Osteoblast (primary cell): ENCODE measurements at regions not wholly inside any gene's neighbourhood (a gene's known extent, or its start where the extent isn't known, plus 50 kb on each side); places are given as distances from the start of the nearest gene placed in this dataset.

Experiments
- DNase-seq: peaks from one replicate; pipeline ENCODE4 v3.0.0; 2011; ENCODE audit warnings: low spot score, mixed read lengths; ENCODE audit not compliant: insufficient read length; ENCODE audit errors: missing footprints
- H2AFZ ChIP-seq: 2 replicates; pipeline ENCODE4 v1.6.0; 2011; ENCODE audit warnings: mild to moderate bottlenecking, low read length
- H3K27ac ChIP-seq: 2 replicates; pipeline ENCODE4 v1.5.1; 2011; ENCODE audit warnings: mild to moderate bottlenecking, low read depth, low read length, moderate library complexity
- H3K27me3 ChIP-seq: 2 replicates; pipeline ENCODE4 v1.6.0; 2012; ENCODE audit warnings: mild to moderate bottlenecking, control low read depth, inconsistent platforms, low read length, moderate library complexity; ENCODE audit not compliant: insufficient read depth
- H3K36me3 ChIP-seq: 2 replicates; pipeline ENCODE4 v1.5.1; 2011; ENCODE audit warnings: mild to moderate bottlenecking, low read length, control low read depth, moderate library complexity; ENCODE audit not compliant: insufficient read depth
- H3K4me1 ChIP-seq: 2 replicates; pipeline ENCODE4 v1.5.1; 2011; ENCODE audit warnings: mild to moderate bottlenecking, low read length, control low read depth, moderate library complexity; ENCODE audit not compliant: insufficient read depth
- H3K4me2 ChIP-seq: 2 replicates; pipeline ENCODE4 v1.6.0; 2011; ENCODE audit warnings: mild to moderate bottlenecking, low read length; ENCODE audit not compliant: insufficient read depth
- H3K4me3 ChIP-seq: fragments of 200-600 bp; sonication (generic); 3 replicates; pipeline ENCODE4 v1.5.1; 2012; ENCODE audit warnings: mild to moderate bottlenecking, low read length, inconsistent platforms; ENCODE audit not compliant: insufficient read depth
- H3K79me2 ChIP-seq: 2 replicates; pipeline ENCODE4 v1.6.0; 2012; ENCODE audit warnings: mild to moderate bottlenecking, low read length, control low read depth, inconsistent platforms; ENCODE audit not compliant: insufficient read depth
- H3K9me3 ChIP-seq: 2 replicates; pipeline ENCODE4 v1.5.1; 2011; ENCODE audit warnings: low read depth, low read length, control low read depth
- H4K20me1 ChIP-seq: 2 replicates; pipeline ENCODE4 v1.6.0; 2012; ENCODE audit warnings: mild to moderate bottlenecking, low read length, control low read depth; ENCODE audit not compliant: insufficient read depth
- TF ChIP-seq, protein P1 (sequence below): IDR thresholded peaks from 2 replicates; pipeline ENCODE4 v1.5.1; 2011; ENCODE audit warnings: mild to moderate bottlenecking, low read depth, low read length, moderate library complexity; ENCODE audit errors: extremely low read depth

DNA sequence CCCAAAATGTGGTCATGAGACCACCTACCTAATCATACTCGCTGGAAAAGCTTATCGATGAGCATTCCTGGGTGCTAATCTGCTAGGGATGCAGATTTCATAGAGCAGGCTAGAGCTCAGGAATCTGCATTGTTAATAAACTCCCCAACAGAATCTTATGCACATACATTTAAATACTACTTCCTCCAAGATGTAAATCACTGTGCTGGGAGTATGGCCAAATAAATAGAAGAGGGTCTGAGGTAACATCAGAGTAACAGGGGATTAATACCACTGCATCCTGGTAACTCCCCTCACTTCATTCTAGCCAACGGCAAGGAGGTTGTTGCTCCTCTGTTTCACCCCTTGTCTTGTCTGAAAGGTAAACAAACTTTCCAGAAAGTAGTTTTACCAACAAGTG is 118.3 kb upstream of the SEMA6D start:
- no peak overlapping the region for H3K4me3 ChIP-seq
- H3K4me2 ChIP-seq = no peak overlapping the region
- TF ChIP-seq, protein P1, sequence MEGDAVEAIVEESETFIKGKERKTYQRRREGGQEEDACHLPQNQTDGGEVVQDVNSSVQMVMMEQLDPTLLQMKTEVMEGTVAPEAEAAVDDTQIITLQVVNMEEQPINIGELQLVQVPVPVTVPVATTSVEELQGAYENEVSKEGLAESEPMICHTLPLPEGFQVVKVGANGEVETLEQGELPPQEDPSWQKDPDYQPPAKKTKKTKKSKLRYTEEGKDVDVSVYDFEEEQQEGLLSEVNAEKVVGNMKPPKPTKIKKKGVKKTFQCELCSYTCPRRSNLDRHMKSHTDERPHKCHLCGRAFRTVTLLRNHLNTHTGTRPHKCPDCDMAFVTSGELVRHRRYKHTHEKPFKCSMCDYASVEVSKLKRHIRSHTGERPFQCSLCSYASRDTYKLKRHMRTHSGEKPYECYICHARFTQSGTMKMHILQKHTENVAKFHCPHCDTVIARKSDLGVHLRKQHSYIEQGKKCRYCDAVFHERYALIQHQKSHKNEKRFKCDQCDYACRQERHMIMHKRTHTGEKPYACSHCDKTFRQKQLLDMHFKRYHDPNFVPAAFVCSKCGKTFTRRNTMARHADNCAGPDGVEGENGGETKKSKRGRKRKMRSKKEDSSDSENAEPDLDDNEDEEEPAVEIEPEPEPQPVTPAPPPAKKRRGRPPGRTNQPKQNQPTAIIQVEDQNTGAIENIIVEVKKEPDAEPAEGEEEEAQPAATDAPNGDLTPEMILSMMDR = no peak
- DNase-seq = no peak
- no peak overlapping the region for H3K27ac ChIP-seq
- H3K79me2 ChIP-seq = no peaks in the 10 kb centered on the region
- no peaks in the 10 kb centered on the region for H3K9me3 ChIP-seq
- no peak overlapping the region for H2AFZ ChIP-seq
- H3K4me1 ChIP-seq = no peaks in the 10 kb centered on the region
- no peaks in the 10 kb centered on the region for H4K20me1 ChIP-seq
- H3K27me3 ChIP-seq = no peaks in the 10 kb centered on the region
- H3K36me3 ChIP-seq = no peaks in the 10 kb centered on the region

DNA sequence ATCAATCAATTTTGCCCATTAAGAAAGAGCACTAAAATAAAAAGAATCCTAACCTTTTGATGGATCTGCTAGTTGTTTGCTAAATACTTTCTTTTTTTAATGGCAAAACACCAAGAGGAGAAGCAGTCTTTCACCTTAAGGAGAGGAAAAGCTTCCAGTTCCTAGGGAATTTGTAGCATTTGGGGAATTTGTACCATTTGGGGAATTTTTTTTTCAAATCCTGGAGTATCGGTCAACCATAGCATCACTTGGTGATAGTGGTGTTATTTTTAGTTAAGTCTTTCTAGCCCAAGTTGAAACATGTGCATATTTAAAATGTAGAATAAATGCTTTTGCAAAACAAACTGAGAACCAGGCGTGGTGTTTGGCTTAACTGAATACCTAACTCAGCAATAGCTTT is 117.5 kb upstream of the SEMA6D start:
- Histone ChIP-seq H3K79me2 (no peaks in the 10 kb centered on the region), H3K4me2 (no peak overlapping the region), H4K20me1 (no peaks in the 10 kb centered on the region), H3K9me3 (no peaks in the 10 kb centered on the region), H3K4me3 (no peak overlapping the region), H3K27ac (no peak overlapping the region), H3K4me1 (no peaks in the 10 kb centered on the region), H3K27me3 (no peaks in the 10 kb centered on the region), H2AFZ (no peak overlapping the region), H3K36me3 (no peaks in the 10 kb centered on the region)
- TF ChIP-seq, protein P1 = no peak
- no peak for DNase-seq

DNA sequence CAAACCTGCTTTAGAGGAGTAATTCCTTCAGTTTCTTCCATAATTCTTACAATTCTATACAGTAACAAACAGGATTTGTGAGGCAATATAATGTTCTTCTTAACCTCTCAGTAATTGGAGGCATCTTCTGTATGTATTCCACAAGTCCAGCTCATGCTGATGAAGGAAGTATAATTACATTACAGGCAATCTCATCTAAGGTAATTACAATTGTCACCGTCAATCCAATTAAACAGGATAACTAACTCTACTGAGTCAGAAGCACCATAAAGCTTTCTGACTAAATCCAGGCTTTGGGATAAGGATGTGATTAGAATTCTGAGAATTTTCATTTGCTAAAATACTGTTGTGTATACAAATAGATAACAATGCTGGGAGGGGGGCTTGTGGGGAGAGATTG is 115.2 kb upstream of the SEMA6D start:
- Histone ChIP-seq H3K9me3 (no peaks in the 10 kb centered on the region), H3K27me3 (no peaks in the 10 kb centered on the region), H2AFZ (no peak overlapping the region), H3K4me3 (no peak overlapping the region), H4K20me1 (no peaks in the 10 kb centered on the region), H3K4me1 (no peaks in the 10 kb centered on the region), H3K27ac (no peak overlapping the region), H3K36me3 (no peaks in the 10 kb centered on the region), H3K4me2 (no peak overlapping the region), H3K79me2 (no peaks in the 10 kb centered on the region)
- no peak for DNase-seq
- TF ChIP-seq, protein P1 = no peak

DNA sequence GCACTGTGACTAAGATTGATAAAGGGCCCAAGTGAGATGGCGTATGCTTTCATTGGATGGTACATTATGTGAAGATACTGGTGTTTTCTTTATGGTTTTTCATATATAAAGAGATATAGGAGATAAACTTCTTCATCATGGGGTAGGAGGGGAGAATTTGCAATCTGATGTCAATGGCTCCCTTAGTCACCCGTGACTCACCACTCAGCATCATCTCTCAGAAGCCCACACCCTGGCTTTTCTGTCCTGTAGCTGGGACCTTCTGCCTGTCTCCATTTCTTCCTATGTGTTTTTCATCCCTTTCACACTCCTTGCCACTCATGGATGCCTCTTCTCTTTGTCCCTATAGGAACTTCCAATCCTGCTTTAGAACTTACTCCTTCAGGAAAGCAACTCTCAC is 114.3 kb upstream of the SEMA6D start:
- Histone ChIP-seq H3K4me3 (no peak overlapping the region), H3K27ac (no peak overlapping the region), H3K79me2 (no peaks in the 10 kb centered on the region), H3K9me3 (no peaks in the 10 kb centered on the region), H3K4me2 (no peak overlapping the region), H4K20me1 (no peaks in the 10 kb centered on the region), H3K4me1 (no peaks in the 10 kb centered on the region), H2AFZ (no peak overlapping the region), H3K36me3 (no peaks in the 10 kb centered on the region), H3K27me3 (no peaks in the 10 kb centered on the region)
- no peak for DNase-seq
- TF ChIP-seq, protein P1 = no peak
